ENCODE measurements at regions not wholly inside any gene's neighbourhood (a gene's known extent, or its start where the extent isn't known, plus 50 kb on each side); places are given as distances from the start of the nearest gene placed in this dataset.

DNA sequence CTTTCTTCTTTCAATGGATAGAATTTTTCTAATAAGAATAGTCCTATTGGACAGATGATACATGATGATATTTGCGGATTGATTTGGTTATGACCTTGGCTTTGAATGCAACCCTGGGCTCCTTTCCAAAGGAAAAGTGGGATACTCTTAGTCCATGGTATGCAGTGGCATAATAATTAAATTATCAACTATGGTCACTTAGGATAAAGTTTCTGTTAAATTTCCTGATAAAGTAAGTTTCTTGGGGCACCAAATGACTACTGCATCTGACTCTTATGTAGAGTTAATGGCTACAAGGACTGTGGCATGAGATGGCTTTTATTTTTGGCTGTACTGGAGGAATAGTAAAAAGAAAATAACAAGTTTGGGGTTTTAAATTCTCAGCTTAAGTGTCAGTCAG, 126.7 kb downstream of the QPCT start:
- DNase-seq (ENCODE audit: low read depth in 2 of 2, low spot score in 1 of 2) = no peak

DNA sequence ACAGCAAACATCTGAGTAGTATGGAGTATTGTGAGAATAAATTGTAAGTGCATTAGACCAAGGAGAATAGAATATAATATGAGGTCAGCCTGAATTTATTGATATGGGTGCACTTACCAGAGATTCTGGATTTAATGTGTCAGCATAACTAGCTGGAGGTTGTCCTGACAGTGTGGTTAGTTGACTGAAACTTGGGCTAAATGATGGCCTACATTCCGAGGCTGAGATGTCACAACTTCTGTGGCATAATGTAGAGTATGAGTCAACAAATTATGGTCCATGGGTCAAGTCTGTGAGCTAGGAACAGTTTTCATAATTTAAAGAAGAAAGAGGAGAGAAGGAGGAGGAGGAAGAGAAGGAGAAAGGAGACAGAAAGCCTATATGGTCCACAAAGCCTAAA, 127.6 kb downstream of the QPCT start:
- no peak for DNase-seq (ENCODE audit: low read depth in 2 of 2, low spot score in 1 of 2)

DNA sequence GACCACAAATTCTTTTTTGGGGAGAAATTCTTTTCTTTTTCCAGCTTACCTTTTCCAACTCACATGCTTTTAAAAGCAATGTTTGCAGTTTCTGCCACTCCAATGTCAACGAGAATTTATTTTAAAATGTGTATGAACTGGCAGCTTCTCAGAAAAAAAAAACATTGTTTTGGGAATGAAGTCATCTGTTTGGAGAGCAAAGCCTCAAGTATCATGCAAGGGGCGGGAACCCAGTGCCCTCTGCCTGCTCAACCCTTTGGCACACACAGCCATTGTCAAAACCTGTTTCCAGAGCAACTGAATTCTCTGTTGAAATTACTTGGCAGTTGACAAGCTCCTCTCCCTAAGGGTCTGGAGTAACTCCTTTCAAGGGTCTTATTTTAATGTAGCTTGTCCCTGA, 128.5 kb downstream of the QPCT start:
- DNase-seq (ENCODE audit: low read depth in 2 of 2, low spot score in 1 of 2) = no peak

DNA sequence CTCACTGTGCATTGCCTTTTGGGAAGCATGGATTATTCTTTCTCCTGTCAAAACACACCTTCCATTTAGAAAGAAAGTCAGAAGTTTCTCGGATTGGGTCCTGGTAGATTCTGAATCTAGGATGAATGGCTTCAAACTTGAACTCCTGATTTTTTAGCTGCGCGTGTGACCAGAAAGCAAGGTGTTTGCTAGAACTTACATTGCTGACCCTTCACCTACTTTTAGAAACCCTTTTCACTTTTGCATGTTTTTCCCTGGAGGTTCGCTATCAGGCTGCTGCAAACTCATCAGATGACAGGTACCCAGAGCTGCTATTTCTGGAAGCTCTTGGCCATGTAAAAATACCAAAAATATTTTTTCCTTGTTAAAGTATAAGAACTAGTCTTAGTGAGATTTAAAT, 132.0 kb downstream of the QPCT start:
- no peak for DNase-seq (ENCODE audit: low read depth in 2 of 2, low spot score in 1 of 2)

DNA sequence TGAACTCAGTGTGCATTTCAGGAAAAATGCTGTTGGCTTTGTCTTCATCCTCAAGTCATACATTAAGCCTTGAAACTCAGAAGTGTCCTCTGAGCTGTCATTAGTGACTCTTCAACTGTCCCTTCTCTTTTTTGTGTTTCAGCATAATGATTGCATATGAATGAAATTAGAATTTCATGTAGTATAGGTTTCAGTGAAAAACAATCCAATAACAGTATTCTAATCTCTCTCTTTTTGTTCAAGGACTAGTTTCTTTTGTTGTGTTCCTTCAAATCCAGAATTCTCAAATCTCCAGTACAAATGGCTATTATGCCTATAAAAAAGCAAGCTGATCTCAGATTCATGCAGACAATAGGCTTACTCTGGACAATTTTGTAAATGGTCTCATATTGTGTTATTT, 133.5 kb downstream of the QPCT start:
- DNase-seq (ENCODE audit: low read depth in 2 of 2, low spot score in 1 of 2) = no peak

DNA sequence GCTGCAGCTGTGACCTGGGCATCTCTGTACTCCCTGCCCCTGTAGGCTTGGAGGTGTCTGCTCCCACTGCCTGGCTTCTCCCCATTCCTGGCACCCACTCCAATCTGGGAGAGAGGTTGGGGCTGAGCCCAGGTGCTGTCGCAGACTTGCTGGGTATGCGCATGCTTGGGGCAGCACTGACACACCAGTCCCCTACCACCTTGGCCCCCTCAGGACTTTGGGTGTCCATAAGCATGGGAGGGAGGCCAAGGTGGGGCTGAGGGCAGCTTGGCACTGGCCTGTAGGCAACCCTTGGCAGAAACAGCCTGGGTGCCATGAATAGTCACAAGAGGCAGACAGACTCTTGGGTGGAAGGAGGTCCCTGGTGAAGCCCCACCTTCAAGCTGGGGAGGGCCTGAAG, 136.8 kb downstream of the QPCT start:
- no peak for DNase-seq (ENCODE audit: low read depth in 2 of 2, low spot score in 1 of 2)

DNA sequence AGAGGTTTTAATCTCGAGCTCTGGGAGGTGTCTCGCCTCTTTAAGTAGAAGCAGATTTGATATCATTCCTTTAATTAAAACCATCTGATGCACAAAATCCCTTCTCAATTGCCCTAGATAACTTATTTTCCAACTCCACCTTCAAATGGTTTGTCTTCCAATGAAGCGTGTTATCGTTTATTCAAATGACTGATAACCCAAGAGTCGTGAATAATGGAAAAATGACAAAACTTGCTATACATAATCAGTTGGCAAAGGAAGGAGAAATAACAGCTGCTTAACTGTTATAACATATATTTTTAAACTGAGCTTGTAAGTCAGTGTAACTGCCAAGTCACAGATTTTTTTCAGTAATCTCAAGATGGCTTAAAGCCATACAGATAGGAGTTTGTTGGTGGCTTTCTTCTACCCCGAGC, 144.6 kb downstream of the QPCT start:
- no peak for DNase-seq (ENCODE audit: low read depth in 2 of 2, low spot score in 1 of 2)

DNA sequence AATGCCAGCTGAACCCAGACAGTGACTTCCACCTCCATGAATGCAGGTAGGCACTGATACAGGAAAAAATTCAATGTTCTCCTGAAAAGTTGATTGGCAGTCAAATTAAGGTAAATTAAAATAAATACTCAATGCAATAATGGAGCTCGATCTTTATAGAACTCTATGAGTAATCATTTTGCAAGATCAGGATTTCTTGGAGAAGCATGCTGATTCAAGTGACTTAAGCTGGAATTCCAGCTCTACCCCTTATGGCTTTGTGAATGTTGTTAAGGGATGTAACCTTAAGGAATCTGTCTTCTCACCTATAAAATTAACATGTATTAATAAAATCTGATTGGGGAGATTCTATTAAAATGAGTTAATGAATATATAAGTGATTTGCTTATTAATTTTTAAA, 145.1 kb downstream of the QPCT start:
- DNase-seq (ENCODE audit: low read depth in 2 of 2, low spot score in 1 of 2) = no peak

DNA sequence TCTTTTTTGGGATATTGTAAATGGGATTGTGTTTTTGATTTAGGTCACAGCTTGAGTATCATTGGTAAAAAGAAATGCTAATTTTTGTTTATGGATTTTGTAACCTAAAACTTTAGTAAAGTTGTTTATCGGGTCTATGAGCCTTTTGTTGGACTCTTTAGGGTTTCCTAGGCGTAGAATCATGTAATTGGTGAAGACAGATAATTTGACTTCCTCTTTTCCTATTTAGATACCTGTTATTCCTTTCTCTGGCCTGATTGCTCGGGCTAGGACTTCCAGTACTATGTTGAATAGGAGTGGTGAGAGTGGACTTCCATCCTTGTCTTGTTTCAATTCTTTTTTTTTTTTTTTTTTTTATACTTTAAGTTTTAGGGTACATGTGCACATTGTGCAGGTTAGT, 149.0 kb downstream of the QPCT start:
- no peak for DNase-seq (ENCODE audit: low read depth in 2 of 2, low spot score in 1 of 2)

DNA sequence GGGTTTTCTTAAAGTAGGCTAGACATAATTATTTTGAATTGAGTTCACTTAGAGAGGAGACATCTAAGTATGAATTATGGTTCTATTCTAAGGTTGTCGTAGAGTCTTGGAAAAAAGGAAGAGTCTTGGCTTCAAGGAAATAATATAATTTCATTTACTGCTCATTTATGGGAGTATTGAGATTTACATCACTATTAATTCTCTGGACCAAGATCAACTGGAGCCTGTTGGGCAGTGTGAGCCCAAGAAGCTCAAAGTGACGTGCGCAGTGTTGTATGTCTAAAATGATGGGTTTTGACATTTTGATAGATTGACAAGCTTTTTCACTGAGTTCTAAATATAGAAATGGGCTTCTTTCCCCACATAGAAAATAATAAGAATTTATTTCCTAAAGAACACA, 154.7 kb downstream of the QPCT start:
- DNase-seq (ENCODE audit: low read depth in 2 of 2, low spot score in 1 of 2) = no peak

DNA sequence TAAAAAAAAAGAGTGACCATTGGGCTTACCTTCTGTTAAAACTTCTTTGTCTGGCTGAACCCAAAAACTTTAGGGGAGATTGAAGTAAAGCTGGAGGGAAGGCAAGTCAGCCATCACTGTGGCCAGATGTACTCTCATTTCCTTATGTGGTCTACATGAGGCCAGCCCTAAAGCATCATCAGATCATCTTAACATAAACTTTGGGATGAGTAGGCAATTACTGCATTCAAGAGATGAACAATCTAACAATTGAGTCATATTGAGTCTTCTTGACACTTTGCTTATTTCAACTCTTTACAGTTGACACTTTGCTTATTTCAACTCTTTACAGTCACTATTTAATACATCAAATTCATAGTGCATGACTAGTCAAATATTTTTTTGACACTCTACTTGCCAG, 155.6 kb downstream of the QPCT start:
- no peak for DNase-seq (ENCODE audit: low read depth in 2 of 2, low spot score in 1 of 2)

DNA sequence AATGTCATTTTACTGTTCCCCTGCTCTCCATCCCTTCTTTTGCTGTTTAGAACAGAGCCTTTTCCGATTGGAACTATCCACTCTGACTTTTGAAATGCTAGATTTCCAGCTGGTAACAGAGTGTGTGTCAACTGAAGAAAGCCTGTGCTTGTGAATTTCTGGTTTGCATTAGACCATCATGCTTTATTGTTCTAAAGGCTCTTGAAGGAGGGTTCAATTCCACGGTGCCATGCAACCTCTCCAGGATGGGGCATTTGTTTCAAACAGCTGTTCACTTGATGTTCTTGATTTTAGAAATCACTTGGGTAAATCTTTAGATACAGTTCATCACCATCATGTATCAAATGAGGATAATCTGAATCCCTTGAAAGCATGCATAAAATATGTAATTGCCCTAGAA, 156.7 kb downstream of the QPCT start:
- DNase-seq (ENCODE audit: low read depth in 2 of 2, low spot score in 1 of 2) = no peak

DNA sequence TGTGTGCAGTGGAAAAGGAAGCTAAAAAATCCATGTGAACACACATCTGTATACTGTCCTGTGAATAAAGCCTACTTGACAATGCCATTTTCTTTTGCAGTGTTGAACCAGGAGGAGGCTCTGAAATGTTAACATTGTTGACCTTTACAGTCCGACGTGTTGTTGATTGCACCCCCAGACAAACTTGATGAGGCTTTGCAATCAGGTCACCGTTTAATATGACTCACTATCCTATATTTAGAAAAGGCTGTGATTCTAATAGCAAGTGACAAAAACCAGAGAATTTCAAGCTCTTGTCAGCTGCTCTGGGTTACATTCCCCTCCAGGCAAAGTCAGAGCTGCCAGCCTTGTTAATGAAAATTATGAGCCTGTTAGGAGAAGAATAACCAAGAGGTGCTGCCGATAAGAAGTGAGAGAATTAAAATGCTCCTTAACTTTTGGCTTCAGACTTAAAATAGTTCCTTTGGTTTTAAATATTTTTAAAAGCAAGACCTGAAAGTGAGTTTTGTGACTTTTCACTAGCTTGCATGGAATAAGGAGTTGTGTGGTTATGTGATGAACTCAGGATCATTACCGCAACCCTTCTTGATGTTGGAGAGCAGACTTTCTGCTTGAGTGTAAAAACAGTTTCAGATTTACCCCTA, 162.1 kb downstream of the QPCT start:
- DNase-seq (ENCODE audit: low read depth in 2 of 2, low spot score in 1 of 2) = no peak

DNA sequence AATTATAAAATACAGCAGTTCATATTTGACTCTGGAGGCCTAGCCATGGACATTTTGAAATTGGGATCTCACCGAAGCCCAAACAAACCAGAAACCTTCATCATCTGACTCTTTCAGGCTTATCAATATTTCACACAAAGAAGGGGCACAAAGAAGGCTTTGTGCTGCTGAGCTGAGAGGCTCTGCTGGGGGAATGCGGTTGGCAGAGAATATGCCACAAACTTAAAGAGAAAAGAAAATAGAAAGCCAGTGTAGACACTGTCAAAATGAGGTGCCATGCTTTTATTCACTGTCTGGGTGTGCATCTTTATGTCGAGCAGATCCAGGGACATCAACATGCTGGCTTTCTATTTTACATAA, 162.6 kb downstream of the QPCT start:
- DNase-seq (ENCODE audit: low read depth in 2 of 2, low spot score in 1 of 2) = no peak

DNA sequence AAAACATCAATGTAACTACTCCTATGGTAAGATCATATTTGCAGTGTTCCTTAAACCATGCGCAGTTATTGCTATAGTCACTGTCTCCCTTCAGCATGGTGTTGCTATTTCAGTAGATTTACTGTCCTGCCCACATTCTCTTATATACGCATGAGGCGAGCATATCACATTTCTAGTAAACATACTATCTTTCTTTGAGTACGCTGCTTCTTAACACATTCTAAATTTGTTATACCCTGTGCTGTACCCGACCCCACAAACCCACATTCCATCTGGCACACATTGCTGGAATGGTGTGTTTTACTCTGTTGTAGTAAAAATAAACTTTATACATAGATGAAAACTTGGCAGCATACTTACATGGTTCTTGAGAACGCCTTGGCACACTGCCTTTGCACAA, 163.3 kb downstream of the QPCT start:
- DNase-seq (ENCODE audit: low read depth in 2 of 2, low spot score in 1 of 2) = no peak

DNA sequence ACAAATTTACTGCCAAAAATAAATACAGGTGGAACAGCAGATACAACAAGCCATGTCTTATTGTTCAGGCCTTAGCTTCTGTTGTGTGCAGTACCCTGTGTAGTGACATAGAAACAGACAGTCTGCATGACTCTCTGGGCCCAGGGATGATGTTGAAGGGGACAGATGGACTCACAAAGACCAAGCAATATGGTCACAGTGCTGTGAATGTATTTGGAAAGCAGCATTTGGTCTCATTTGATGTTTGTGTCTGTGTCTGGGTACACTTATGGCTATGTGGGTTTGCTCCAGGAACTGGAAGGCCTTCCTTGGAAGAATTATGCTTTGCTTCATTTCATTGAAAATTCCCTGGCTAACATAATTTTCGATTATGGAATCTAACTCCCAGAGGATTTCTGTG, 158.5 kb downstream of the CDC42EP3 start:
- no peak for DNase-seq (ENCODE audit: low read depth in 2 of 2, low spot score in 1 of 2)

DNA sequence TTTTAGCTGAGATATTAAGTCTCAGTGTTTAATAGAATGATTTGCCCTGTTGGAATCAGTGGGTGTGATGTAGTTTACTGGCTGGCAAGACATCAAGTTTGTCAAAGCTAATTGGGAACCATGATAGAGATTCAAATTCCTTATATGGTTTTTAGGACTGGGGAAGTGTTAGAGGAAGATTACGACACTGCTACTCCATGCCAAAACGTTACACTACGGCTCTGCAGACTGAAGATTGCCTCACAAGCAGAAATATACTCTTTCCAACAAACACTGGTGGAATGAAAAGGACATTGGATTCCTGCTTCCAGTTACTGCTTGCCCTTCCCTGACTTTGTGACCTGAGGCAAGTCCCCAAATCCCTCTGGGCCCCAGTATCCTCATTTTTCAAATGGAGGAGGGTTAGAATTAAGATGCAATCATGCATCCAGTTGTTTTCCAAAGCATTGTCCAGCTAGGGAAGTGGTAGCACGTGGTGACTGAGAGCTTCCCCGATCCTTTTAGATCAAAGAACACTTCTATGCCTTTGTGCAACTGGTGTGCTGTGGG, 147.6 kb downstream of the CDC42EP3 start:
- DNase-seq (ENCODE audit: low read depth in 2 of 2, low spot score in 1 of 2) = no peak

DNA sequence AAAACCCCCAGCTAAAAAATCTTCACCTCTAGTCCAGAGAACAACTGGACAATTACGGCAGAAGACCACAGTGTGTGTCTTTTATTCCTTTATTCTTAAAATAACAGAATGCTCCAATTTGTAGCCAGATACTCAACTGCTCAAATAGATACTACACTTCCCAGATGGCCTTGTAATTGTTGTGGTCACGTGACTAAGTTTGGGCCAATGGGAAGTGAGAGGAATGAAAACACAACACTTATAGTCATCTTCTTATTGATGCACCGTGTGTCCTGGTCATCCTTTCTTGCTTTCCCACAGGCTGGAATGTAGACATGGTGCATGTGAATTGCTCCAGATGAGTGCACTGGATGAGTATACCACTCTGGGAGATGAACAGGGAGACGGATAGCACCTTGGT, 145.1 kb downstream of the CDC42EP3 start:
- no peak for DNase-seq (ENCODE audit: low read depth in 2 of 2, low spot score in 1 of 2)

DNA sequence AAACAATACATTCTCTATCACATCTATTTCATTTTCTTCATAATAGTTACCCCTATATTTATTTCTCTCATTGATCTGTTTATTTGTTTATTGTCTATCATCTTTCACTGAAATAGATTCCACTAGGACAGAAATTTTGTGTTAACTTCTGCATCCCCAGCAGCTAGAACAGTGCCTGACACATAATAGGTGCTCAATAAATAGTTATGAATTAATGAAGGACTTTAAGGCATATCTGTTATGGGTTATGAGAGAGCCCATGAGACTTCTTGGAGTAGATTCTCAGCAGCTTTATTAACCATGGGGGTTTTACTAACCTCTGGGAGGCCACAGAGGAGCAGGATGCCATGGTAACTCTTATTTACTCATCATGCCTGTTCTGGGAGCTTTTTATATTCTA, 144.6 kb downstream of the CDC42EP3 start:
- no peak for DNase-seq (ENCODE audit: low read depth in 2 of 2, low spot score in 1 of 2)

DNA sequence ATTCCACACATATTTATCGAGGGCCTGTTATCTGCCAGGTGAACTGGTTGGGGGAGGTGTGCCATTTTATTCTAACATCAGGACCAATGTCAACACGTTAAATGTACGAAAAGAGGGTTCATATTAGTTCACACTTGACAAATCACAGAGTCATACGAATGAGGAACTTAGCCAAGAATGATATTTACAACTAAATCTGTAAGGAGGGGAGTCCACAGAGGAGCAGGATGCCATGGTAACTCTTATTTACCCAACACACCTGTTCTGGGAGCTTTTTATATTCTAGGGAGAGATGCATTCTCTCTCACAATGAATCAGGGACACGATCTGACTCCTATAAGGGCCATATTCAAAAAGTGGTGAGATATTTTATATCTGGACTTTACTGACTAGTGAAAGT, 144.1 kb downstream of the CDC42EP3 start:
- DNase-seq (ENCODE audit: low read depth in 2 of 2, low spot score in 1 of 2) = no peak

DNA sequence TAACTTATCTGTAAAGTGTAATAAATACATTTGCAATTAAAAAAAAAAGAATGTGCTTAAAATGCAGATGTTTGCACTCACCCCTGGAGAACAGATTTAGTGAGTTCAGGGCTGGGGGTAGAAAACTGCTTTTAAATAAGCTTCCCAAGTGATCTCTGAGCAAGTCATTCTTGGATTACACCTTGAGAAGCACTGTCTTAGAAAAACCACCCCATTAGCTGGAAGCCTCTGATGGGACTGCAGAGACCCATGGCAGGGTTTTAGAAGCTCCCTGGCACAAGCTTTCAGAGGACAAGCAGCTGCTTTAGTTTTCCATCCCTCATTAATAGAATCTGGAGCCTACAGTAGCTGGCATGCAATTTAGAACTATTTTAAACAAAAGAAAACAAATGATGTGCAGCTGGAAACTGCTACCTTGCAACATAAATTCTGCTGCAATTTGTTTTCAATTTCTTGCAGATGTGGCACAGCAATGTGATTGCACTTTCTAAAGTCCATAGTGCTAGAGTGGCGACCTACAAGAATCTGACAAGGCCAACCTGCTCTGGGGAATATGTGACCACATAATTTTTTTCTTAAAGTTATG, 141.5 kb downstream of the CDC42EP3 start:
- DNase-seq (ENCODE audit: low read depth in 2 of 2, low spot score in 1 of 2) = no peak

DNA sequence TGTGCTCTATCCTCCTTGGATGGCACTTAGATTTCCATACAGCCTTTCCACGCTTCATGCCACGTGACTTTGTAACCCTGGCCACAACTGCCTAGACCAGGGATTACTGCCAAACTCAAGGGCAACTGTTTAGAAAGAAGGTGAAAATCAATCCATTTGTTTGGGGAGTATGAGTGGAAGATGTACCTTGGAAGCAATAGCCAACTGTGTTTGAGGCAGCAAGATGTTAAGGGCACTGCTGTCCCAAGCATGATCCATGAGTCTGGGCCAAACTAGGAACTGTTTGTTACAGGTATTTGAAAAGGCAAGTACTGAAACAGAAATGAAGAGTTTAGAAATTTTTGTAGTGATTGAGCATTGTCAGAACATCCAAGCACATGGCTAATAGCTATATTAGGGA, 138.9 kb downstream of the CDC42EP3 start:
- no peak for DNase-seq (ENCODE audit: low read depth in 2 of 2, low spot score in 1 of 2)

DNA sequence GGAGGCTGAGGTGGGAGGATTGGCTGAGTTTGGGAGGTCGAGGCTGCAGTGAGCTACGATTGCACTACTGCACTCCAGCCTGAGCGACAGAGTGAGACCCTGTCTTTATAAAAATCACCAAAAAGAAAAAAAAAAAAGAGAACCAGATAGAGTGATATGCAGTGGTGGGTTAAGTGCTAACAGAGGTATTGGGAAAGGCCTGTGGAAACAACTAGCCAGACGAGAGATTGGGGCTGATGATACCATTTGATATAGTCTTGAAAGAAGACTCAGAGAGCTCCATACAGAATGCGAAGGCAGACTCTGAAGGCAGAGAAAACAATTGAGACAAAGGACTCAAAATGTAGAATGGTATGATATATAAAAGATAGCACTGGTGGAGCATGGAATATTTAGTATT, 134.1 kb downstream of the CDC42EP3 start:
- no peak for DNase-seq (ENCODE audit: low read depth in 2 of 2, low spot score in 1 of 2)

Measured in stimulated activated CD8-positive, alpha-beta memory T cell treated with anti-CD3 and anti-CD28 coated beads, Interleukin-4, amount 100 ng/mL, for 4 hours (primary cell).